ENCODE measurements at regions not wholly inside any gene's neighbourhood (a gene's known extent, or its start where the extent isn't known, plus 50 kb on each side); places are given as distances from the start of the nearest gene placed in this dataset.
A peak's percentile ranks its signal among the peaks of the same experiment; 100 is the strongest.

DNA sequence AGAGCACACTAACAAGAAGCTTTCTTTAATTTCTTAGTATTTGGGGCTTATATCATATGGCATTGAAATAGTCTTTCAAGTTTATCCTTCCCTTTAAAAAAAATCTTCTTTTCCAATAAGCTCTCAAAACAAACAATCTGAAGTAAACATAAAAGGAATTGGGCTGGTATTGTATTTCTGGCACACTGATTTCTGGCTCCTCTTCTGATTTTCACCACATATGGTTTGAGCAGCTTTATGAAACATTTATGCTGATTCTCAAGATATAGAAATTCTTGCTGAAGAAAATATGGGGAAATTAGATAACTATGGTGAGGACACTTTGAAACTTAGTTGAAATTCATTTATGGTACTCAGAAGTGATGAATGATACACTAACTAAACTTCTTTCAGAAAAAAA lies 467.2 kb downstream of the TFAP2B start:
- Mint-ChIP-seq H3K4me1 (ENCODE audit: low read depth) (peaks cover 24% of the 10 kb centered on the region), H3K4me3 (ENCODE audit: unreplicated experiment) (no peak overlapping the region), H3K36me3 (ENCODE audit: low read depth) (no peaks in the 10 kb centered on the region), H3K9me3 (ENCODE audit: low read depth) (no peaks in the 10 kb centered on the region), H3K27me3 (ENCODE audit: low read depth) (no peaks in the 10 kb centered on the region), H3K27ac (ENCODE audit: unreplicated experiment) (no peak overlapping the region)
- TF ChIP-seq, protein P1, sequence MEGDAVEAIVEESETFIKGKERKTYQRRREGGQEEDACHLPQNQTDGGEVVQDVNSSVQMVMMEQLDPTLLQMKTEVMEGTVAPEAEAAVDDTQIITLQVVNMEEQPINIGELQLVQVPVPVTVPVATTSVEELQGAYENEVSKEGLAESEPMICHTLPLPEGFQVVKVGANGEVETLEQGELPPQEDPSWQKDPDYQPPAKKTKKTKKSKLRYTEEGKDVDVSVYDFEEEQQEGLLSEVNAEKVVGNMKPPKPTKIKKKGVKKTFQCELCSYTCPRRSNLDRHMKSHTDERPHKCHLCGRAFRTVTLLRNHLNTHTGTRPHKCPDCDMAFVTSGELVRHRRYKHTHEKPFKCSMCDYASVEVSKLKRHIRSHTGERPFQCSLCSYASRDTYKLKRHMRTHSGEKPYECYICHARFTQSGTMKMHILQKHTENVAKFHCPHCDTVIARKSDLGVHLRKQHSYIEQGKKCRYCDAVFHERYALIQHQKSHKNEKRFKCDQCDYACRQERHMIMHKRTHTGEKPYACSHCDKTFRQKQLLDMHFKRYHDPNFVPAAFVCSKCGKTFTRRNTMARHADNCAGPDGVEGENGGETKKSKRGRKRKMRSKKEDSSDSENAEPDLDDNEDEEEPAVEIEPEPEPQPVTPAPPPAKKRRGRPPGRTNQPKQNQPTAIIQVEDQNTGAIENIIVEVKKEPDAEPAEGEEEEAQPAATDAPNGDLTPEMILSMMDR (IDR thresholded peaks at IDR 0.05) = no peak
- no peak for DNase-seq (ENCODE audit: low spot score)

DNA sequence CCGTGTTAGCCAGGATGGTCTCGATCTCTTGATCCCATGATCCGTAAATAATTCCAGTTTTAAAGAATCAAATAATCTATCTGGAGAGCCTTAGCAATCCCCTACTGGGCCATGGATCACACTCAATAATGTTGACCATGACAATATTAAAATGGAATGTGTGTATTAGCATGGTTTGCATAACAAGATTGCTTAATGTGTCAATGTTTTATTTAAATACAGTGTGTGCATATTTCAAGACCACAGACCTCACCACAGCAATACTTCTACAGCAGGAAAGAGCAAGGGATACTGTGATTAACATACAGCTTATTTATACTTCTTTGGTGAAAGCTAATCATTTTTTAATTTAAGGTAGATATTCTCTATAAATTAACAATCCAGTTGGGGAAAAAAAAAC lies 470.4 kb downstream of the TFAP2B start:
- H3K4me1 Mint-ChIP-seq (ENCODE audit: low read depth) = peaks cover 55% of the 10 kb centered on the region
- H3K36me3 Mint-ChIP-seq (ENCODE audit: low read depth) = no peaks in the 10 kb centered on the region
- H3K9me3 Mint-ChIP-seq (ENCODE audit: low read depth) = no peaks in the 10 kb centered on the region
- H3K27ac Mint-ChIP-seq (ENCODE audit: unreplicated experiment) = no peak overlapping the region
- H3K27me3 Mint-ChIP-seq (ENCODE audit: low read depth) = no peaks in the 10 kb centered on the region
- H3K4me3 Mint-ChIP-seq (ENCODE audit: unreplicated experiment) = no peak overlapping the region
- TF ChIP-seq, protein P1 (IDR thresholded peaks at IDR 0.05) = no peak
- DNase-seq (ENCODE audit: low spot score) = no peak

- Mint-ChIP-seq H3K4me1 (ENCODE audit: low read depth) (peaks cover 55% of the 10 kb centered on the region), H3K9me3 (ENCODE audit: low read depth) (no peaks in the 10 kb centered on the region), H3K4me3 (ENCODE audit: unreplicated experiment) (no peak overlapping the region), H3K27me3 (ENCODE audit: low read depth) (no peaks in the 10 kb centered on the region), H3K27ac (ENCODE audit: unreplicated experiment) (peak overlapping the region; percentile 64), H3K36me3 (ENCODE audit: low read depth) (no peaks in the 10 kb centered on the region)
- DNase-seq (ENCODE audit: low spot score) = no peak
- TF ChIP-seq, protein P1 (IDR thresholded peaks at IDR 0.05) = no peak
These were observed 474.0 kb downstream of the TFAP2B start for GRCh38 chr6:51292659-51293058.

DNA sequence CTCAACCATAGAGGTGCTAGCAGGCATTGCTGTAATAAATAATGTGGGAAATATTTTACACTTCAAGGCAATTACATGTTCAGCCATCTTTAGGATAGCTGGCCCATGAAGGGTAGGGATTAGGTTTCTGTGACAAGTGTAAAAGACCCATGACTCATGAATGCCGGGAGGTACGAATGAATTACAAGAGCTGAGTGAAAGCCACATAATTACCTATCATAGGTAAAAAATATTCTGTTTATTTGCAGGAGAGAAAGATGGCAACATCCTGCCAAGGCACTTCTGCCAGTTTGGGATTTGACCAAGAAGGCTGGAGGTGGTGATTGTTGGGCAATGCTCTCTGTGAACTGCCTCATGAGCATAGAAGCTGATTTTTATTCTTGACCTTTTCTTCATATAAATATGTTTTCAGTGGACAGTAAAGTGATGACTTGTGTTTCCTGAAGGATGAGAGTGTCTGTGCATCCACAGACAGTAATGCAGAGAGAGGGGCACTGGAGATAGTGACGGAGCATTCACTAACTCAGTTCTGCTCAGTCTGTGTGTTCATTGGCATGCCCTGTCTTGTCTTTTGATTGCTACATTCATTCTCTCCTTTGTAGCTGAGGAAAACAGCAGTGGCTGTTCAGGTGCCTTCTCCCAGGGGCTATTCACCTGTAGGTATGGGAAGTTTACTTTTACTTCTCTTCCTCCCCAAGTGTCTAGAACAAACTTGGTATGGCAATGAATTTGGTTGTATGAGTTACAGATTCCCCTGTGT lies 481.1 kb downstream of the TFAP2B start:
- TF ChIP-seq, protein P1 (IDR thresholded peaks at IDR 0.05) = no peak

GRCh38 chr6:51300510-51300909 lies 481.8 kb downstream of the TFAP2B start:
- Mint-ChIP-seq H3K4me3 (ENCODE audit: unreplicated experiment) (no peak overlapping the region), H3K9me3 (ENCODE audit: low read depth) (no peaks in the 10 kb centered on the region), H3K36me3 (ENCODE audit: low read depth) (no peaks in the 10 kb centered on the region), H3K27me3 (ENCODE audit: low read depth) (no peaks in the 10 kb centered on the region), H3K27ac (ENCODE audit: unreplicated experiment) (no peak overlapping the region), H3K4me1 (ENCODE audit: low read depth) (no peaks in the 10 kb centered on the region)
- TF ChIP-seq, protein P1 (IDR thresholded peaks at IDR 0.05) = no peak
- no peak for DNase-seq (ENCODE audit: low spot score)

More for the DNA sequence above, 481.1 kb downstream of the TFAP2B start:
- H3K4me1 Mint-ChIP-seq (ENCODE audit: low read depth) = no peaks in the 10 kb centered on the region
- no peaks in the 10 kb centered on the region for H3K36me3 Mint-ChIP-seq (ENCODE audit: low read depth)
- no peak overlapping the region for H3K27ac Mint-ChIP-seq (ENCODE audit: unreplicated experiment)
- no peaks in the 10 kb centered on the region for H3K9me3 Mint-ChIP-seq (ENCODE audit: low read depth)
- H3K4me3 Mint-ChIP-seq (ENCODE audit: unreplicated experiment) = no peak overlapping the region
- no peak for DNase-seq (ENCODE audit: low spot score)
- no peaks in the 10 kb centered on the region for H3K27me3 Mint-ChIP-seq (ENCODE audit: low read depth)
